GM19324 (cell line): ENCODE measurements at regions not wholly inside any gene's neighbourhood (a gene's known extent, or its start where the extent isn't known, plus 50 kb on each side); places are given as distances from the start of the nearest gene placed in this dataset.
"Not testable (repeated sequence)": the region's sequence is repeated elsewhere in the genome, so short reads cannot be mapped to it uniquely, and the experiment has no call there.

ENCODE experiments used
- ATAC-seq: cut with Tn5 transposase; IDR thresholded peaks from one replicate; pipeline ENCODE4 v1.9.1; 2021; ENCODE audit warnings: mild to moderate bottlenecking, moderate library complexity; ENCODE audit not compliant: unreplicated experiment, low FRiP score

GRCh38 chr6:137933696-137934095 is 66.6 kb downstream of the TNFAIP3 start:
- no peak for ATAC-seq

- ATAC-seq = no peak
Observed at GRCh38 chr6:137936798-137937197, 69.7 kb downstream of the TNFAIP3 start.

- no peak for ATAC-seq
Observed at GRCh38 chr6:137937834-137938233, 70.8 kb downstream of the TNFAIP3 start.

- ATAC-seq = no peak
Observed at GRCh38 chr6:137938770-137939379, 71.8 kb downstream of the TNFAIP3 start.

- no peak for ATAC-seq
Observed at GRCh38 chr6:137941995-137942394, 74.9 kb downstream of the TNFAIP3 start.

GRCh38 chr6:137942736-137943135 is 75.7 kb downstream of the TNFAIP3 start:
- no peak for ATAC-seq

DNA sequence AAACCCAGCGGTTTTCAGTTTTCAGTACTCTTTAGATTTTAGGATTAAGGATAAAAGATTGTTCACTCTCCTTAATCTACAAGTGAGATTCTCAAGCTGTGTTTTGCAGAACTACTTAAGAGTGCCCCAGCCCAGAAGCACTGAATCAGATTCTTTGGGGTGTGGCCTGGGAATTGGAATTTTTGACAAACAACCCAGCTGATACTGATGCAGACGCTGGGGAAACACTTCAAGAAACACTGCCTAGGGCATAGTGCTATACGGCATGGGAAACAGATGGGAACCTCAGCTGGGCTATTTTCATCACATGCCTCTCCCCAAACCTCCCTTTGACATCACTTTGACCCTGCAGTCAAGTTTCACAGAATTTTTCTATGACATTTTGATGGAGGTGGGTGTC is 77.3 kb downstream of the TNFAIP3 start:
- ATAC-seq = not testable (repeated sequence)

DNA sequence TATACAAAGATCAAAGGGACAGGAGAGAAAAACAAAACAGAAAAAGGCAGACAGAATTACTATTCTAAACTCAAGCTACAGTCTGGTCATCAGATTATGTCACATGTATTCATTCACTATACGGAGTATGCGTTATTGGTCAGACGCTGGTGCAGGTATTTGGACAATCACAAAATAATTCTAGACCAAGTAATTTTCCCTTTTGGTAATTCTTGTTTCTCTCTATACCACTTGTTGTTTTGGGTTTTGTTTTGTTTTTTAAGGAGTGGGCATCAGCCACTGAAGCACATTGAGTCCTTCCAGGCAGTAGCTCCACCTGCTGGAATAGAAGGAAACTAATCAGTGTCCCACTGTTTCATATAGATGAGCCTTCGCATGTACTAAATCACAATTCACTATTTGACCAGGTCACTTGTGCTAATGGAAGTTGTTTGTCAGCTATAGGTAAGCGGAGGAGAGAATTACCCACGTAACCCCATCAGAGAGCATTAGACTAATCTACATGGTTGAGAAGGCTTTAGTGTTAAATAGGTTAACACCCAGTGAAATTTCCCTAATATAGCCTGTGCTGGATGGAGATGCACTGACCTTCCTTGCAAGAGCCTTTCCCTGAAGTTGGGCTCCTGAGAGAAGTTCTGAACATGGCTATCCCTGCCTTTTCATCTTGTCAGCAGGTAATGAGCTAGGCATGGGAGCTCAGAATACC is 77.9 kb downstream of the TNFAIP3 start:
- ATAC-seq = no peak

- ATAC-seq = peak; percentile 58
Observed at GRCh38 chr6:137949686-137950390, 82.8 kb downstream of the TNFAIP3 start.

- ATAC-seq = no peak
Observed at GRCh38 chr6:137950581-137950980, 83.5 kb downstream of the TNFAIP3 start.

DNA sequence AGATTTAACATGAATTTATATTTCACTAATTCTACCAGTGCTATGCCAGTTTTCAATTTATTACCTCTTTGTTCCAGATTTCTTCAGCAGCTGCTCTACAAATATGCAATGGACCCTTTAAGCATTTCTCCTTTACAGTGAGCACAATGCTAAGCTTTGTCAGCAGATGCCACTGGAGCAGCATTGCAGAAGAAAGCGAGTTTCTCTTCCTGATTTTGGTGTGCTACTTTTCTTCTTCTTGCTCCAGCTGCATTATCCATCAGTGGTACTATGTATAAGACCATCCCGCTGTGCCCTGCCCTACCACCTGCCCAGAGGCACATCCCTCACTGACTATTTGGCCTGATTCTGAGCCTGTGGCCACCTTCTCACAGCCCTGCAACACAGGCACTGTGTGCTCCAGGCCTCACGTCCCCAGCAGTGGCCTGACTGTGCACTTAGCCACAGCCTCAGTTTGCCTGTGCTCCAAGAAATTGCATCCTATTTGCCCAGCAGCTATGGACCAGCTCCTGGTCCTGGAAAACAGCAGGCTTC is 84.1 kb downstream of the TNFAIP3 start:
- peak; percentile 46 for ATAC-seq

DNA sequence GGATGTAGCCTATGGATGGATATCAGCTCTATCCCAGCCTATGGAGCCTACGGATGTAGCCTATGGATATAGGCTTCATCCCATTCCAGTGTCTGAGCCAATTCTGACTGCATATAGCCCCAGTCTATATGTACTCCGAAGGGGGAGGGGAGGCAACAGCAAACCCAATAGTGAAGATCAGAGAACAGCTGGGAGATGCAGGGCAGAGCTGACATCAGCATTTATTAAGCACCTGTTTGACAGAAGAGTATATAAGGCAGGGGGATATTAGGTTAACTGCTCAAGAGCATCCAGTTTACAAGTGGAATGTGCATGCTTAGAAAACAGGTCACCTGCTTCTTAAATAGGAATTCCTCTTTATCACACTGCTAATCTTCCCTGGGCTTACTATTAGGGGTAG is 85.2 kb downstream of the TNFAIP3 start:
- no peak for ATAC-seq

- no peak for ATAC-seq
Observed at GRCh38 chr6:137953761-137954160, 86.7 kb downstream of the TNFAIP3 start.

DNA sequence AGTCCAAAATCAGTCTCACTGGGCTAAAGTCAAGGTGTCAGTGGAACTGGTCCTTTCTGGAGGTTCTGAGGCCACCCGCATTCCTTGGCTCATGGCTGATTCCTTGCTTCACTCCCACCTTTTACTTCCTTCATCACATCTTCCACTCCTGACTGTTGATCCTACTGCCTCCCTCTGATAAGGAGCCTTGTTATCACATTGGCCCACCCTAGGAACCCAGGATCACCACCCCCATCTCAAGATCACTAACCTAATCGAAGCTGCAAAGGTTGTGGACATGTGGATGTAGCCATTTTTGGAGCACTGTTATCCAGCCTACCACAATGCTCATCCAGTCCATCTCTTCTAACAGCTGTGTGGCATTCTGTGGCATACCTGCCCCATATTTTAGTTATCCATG is 87.2 kb downstream of the TNFAIP3 start:
- no peak for ATAC-seq

DNA sequence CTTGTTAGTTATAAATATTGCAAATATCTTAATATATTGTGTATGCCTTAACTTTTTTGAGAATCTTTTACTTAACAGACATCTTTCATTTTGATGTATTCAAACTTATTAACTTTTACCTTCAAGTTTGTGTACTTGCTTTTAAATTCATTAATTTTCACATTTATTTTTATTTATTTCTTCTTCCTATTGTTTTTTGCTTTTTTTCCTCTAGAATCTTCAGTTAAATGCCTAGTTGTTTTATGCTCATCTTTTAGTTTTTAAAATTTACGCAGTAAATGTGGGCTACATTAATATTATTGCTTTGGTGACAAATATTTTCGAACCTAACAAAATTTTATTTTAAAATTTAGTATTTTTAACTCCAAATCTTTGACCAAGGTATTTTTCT is 89.0 kb downstream of the TNFAIP3 start:
- ATAC-seq = no peak

- ATAC-seq = no peak
Observed at GRCh38 chr6:137957471-137957870, 90.4 kb downstream of the TNFAIP3 start.

DNA sequence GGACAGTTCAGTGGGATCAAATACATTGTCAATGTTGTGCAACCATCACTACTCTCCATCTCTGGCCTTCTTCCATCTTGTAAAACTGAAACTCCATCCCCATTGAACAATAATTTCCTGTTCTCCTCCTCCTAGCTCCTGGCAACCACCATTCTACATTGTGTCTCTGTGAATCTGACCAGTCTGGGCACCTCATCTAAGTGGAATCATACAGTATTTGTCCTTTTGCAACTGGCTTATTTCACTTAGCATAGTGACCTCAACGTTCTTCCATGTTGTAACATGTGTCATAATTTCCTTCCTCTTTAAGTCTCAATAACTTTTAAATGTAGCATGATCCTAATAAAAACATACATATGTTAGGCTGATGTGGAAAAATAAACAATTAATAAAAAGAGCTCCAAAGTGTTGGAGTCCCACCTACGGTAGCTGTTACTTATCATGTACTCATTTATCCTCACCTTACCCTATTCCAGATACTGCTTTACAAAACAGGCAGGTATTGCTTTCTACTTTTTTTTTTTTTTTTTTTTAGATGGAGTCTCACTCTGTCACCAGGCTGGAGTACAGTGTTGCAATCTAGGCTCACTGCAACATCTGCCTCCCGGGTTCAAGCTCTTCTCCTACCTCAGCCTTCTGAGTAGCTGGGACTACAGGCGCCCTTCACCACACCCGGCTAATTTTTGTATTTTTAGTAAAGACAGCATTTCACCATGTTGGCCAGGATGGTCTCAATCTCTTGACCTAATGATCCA is 91.9 kb downstream of the TNFAIP3 start:
- no peak for ATAC-seq

DNA sequence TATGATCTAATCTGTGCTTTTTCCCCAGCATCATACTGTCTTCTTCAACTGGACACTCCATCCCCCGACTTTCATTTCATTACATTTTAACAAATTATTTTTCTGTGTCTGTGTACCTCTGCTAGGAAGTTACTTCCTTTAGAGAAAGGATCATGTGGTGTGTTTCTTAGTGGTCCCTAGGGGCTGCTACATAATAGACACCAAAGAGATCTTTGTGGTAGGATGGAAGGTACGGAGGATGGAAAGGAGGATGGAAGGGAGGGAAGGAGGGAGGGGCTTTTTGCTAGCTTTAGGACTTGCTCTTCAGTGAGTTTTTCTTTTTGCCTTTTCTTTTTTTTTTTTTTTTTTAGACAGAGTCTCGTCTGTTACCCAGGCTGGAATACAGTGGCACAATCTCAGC is 95.7 kb downstream of the TNFAIP3 start:
- no peak for ATAC-seq

- ATAC-seq = no peak
Observed at GRCh38 chr6:137964876-137965275, 97.8 kb downstream of the TNFAIP3 start.

DNA sequence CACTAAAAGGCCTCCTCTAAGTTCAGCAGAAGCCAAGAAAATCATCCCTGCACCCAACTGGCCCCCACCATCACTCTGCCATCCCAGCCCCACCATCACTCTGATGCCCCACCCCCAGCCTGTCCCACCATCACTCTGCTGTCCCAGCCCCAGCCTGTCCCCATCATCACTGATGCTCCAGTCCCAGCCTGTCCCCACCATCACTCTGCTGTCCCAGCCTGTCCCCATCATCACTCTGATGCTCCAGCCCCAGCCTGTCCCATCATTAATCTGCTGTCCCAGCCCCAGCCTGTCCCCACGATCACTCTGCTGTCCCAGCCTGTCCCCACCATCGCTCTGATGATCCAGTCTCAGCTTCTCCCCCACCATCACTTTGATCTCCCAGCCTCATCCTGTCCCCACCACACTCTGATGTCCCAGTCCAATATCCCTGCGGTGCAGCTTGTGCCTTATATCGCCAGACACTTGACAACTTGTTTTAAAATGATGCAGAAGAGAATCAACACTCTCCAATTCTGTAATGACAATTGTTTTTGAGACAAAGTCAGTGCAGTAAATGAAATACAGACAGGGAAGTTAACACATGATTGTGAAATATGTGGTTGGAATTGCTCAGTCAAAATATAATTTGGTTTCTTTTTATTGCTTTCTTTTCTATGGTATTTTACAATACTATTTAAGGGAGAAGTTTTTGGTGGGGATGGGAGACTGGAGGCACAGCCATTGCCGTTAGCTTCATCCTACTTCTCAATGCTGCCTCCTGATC is 100.8 kb downstream of the TNFAIP3 start:
- ATAC-seq = no peak
